GM21423 (cell line): ENCODE measurements at regions not wholly inside any gene's neighbourhood (a gene's known extent, or its start where the extent isn't known, plus 50 kb on each side); places are given as distances from the start of the nearest gene placed in this dataset.

Source experiments
- ATAC-seq: cut with Tn5 transposase; IDR thresholded peaks from one replicate; pipeline ENCODE4 v1.9.1; 2021; ENCODE audit warnings: mild to moderate bottlenecking, moderate library complexity; ENCODE audit not compliant: unreplicated experiment

GRCh38 chr14:26021759-26022158 is 576.1 kb downstream of the NOVA1 start:
- no peak for ATAC-seq

GRCh38 chr14:26017270-26017669 is 580.6 kb downstream of the NOVA1 start:
- no peak for ATAC-seq

- ATAC-seq = no peak
Observed at GRCh38 chr14:26008290-26008689, 589.5 kb downstream of the NOVA1 start.

- no peak for ATAC-seq
Observed at GRCh38 chr14:26004342-26004741, 593.5 kb downstream of the NOVA1 start.

GRCh38 chr14:25993830-25994229 is 604.0 kb downstream of the NOVA1 start:
- ATAC-seq = no peak

- ATAC-seq = no peak
Observed at GRCh38 chr14:25988536-25988935, 609.3 kb downstream of the NOVA1 start.

- no peak for ATAC-seq
Observed at GRCh38 chr14:25955772-25956171, 642.1 kb downstream of the NOVA1 start.

GRCh38 chr14:25953532-25954139 is 644.2 kb downstream of the NOVA1 start:
- no peak for ATAC-seq

- no peak for ATAC-seq
Observed at GRCh38 chr14:25945746-25946145, 652.1 kb downstream of the NOVA1 start.

- ATAC-seq = no peak
Observed at GRCh38 chr14:25944020-25944419, 653.8 kb downstream of the NOVA1 start.

GRCh38 chr14:25943329-25943728 is 654.5 kb downstream of the NOVA1 start:
- no peak for ATAC-seq

GRCh38 chr14:25942090-25942489 is 655.7 kb downstream of the NOVA1 start:
- ATAC-seq = no peak

GRCh38 chr14:25933731-25934130 is 664.1 kb downstream of the NOVA1 start:
- no peak for ATAC-seq

GRCh38 chr14:25929881-25930615 is 667.8 kb downstream of the NOVA1 start:
- ATAC-seq = no peak

GRCh38 chr14:25911831-25912230 is 686.0 kb downstream of the NOVA1 start:
- no peak for ATAC-seq

GRCh38 chr14:25909045-25909747 is 688.6 kb downstream of the NOVA1 start:
- no peak for ATAC-seq

- no peak for ATAC-seq
Observed at GRCh38 chr14:25908277-25909044, 689.4 kb downstream of the NOVA1 start.

- ATAC-seq = no peak
Observed at GRCh38 chr14:25904446-25904845, 693.4 kb downstream of the NOVA1 start.

- ATAC-seq = no peak
Observed at GRCh38 chr14:25899197-25899596, 698.6 kb downstream of the NOVA1 start.

GRCh38 chr14:25896777-25897176 is 701.1 kb downstream of the NOVA1 start:
- ATAC-seq = no peak

GRCh38 chr14:25895740-25896139 is 702.1 kb downstream of the NOVA1 start:
- no peak for ATAC-seq
